ENCODE measurements at regions not wholly inside any gene's neighbourhood (a gene's known extent, or its start where the extent isn't known, plus 50 kb on each side); places are given as distances from the start of the nearest gene placed in this dataset.

- Mint-ChIP-seq H3K27ac (ENCODE audit: unreplicated experiment) (no peak overlapping the region), H3K4me1 (peaks cover 10% of the 10 kb centered on the region), H3K27me3 (ENCODE audit: low read depth) (no peaks in the 10 kb centered on the region), H3K4me3 (no peak overlapping the region), H3K36me3 (ENCODE audit: low read depth) (no peaks in the 10 kb centered on the region), H3K9me3 (no peaks in the 10 kb centered on the region)
- no peak for DNase-seq (ENCODE audit: low read depth, low spot score)
- TF ChIP-seq CTCF (conservative IDR thresholded peaks at IDR 0.05): no peak
Observed at GRCh38 chr4:23979534-23979933, 89.7 kb upstream of the PPARGC1A start.

- no peaks in the 10 kb centered on the region for H3K27me3 Mint-ChIP-seq (ENCODE audit: low read depth)
- peaks cover 10% of the 10 kb centered on the region for H3K4me1 Mint-ChIP-seq
- no peak overlapping the region for H3K4me3 Mint-ChIP-seq
- no peaks in the 10 kb centered on the region for H3K36me3 Mint-ChIP-seq (ENCODE audit: low read depth)
- no peaks in the 10 kb centered on the region for H3K9me3 Mint-ChIP-seq
- DNase-seq (ENCODE audit: low read depth, low spot score): no peak
- H3K27ac Mint-ChIP-seq (ENCODE audit: unreplicated experiment): no peak overlapping the region
- no peak for TF ChIP-seq CTCF (conservative IDR thresholded peaks at IDR 0.05)
Observed at GRCh38 chr4:23978002-23978401, 88.2 kb upstream of the PPARGC1A start.

- TF ChIP-seq CTCF (conservative IDR thresholded peaks at IDR 0.05): no peak
- Mint-ChIP-seq H3K27me3 (ENCODE audit: low read depth) (no peaks in the 10 kb centered on the region), H3K4me3 (no peak overlapping the region), H3K4me1 (peaks cover 10% of the 10 kb centered on the region), H3K9me3 (no peaks in the 10 kb centered on the region), H3K27ac (ENCODE audit: unreplicated experiment) (no peak overlapping the region), H3K36me3 (ENCODE audit: low read depth) (no peaks in the 10 kb centered on the region)
- DNase-seq (ENCODE audit: low read depth, low spot score): no peak
Observed at GRCh38 chr4:23976423-23976822, 86.6 kb upstream of the PPARGC1A start.

GRCh38 chr4:23973308-23973855, 83.5 kb upstream of the PPARGC1A start:
- no peak for DNase-seq (ENCODE audit: low read depth, low spot score)
- Mint-ChIP-seq H3K9me3 (peaks cover under 1% of the 10 kb centered on the region), H3K27ac (ENCODE audit: unreplicated experiment) (no peak overlapping the region), H3K4me3 (no peak overlapping the region), H3K27me3 (ENCODE audit: low read depth) (no peaks in the 10 kb centered on the region), H3K36me3 (ENCODE audit: low read depth) (no peaks in the 10 kb centered on the region), H3K4me1 (peaks cover 8% of the 10 kb centered on the region)
- no peak for TF ChIP-seq CTCF (conservative IDR thresholded peaks at IDR 0.05)

GRCh38 chr4:23972805-23973204, 83.0 kb upstream of the PPARGC1A start:
- Mint-ChIP-seq H3K9me3 (peaks cover 3% of the 10 kb centered on the region), H3K4me3 (no peak overlapping the region), H3K27ac (ENCODE audit: unreplicated experiment) (no peak overlapping the region), H3K36me3 (ENCODE audit: low read depth) (no peaks in the 10 kb centered on the region), H3K4me1 (peaks cover 2% of the 10 kb centered on the region), H3K27me3 (ENCODE audit: low read depth) (no peaks in the 10 kb centered on the region)
- no peak for DNase-seq (ENCODE audit: low read depth, low spot score)
- no peak for TF ChIP-seq CTCF (conservative IDR thresholded peaks at IDR 0.05)

- no peaks in the 10 kb centered on the region for H3K36me3 Mint-ChIP-seq (ENCODE audit: low read depth)
- peaks cover 3% of the 10 kb centered on the region for H3K9me3 Mint-ChIP-seq
- no peaks in the 10 kb centered on the region for H3K27me3 Mint-ChIP-seq (ENCODE audit: low read depth)
- no peaks in the 10 kb centered on the region for H3K4me1 Mint-ChIP-seq
- no peak overlapping the region for H3K27ac Mint-ChIP-seq (ENCODE audit: unreplicated experiment)
- TF ChIP-seq CTCF (conservative IDR thresholded peaks at IDR 0.05): no peak
- DNase-seq (ENCODE audit: low read depth, low spot score): no peak
- no peak overlapping the region for H3K4me3 Mint-ChIP-seq
Observed at GRCh38 chr4:23972187-23972586, 82.3 kb upstream of the PPARGC1A start.
